ENCODE measurements at regions not wholly inside any gene's neighbourhood (a gene's known extent, or its start where the extent isn't known, plus 50 kb on each side); places are given as distances from the start of the nearest gene placed in this dataset.
A peak's percentile ranks its signal among the peaks of the same experiment; 100 is the strongest.

GRCh38 chr7:140229591-140230515 is 53.1 kb upstream of the KDM7A start:
- WGBS, 2 donors, result 2 to 5% methylated on average over 44 of the region's 44 CpGs
- intact Hi-C loops (cut with DNase I), result loop anchor here (2.0 kb wide), 2 partner anchors 55 to 85 kb away; no protein-coding TSS in a partner anchor
- no peak for TF ChIP-seq POLR2A (IDR thresholded peaks at IDR 0.05)
- TF ChIP-seq EP300 (IDR thresholded peaks at IDR 0.05), result no peak
- no peak for TF ChIP-seq POLR2AphosphoS5 (IDR thresholded peaks at IDR 0.05)
- no peak for TF ChIP-seq CTCF (IDR thresholded peaks at IDR 0.05)
- peaks cover 0 to 23% (median 0%) of the 10 kb centered on the region in 3 donors for H3K27me3 ChIP-seq
- H3K36me3 ChIP-seq, result no peaks in the 10 kb centered on the region
- peak overlapping the region in 3 of 4 donors; percentile 4 to 56 (median 45) for H3K27ac ChIP-seq
- no peaks in the 10 kb centered on the region for H3K9me3 ChIP-seq
- peaks cover 0 to 24% (median 19%) of the 10 kb centered on the region in 4 donors for H3K4me1 ChIP-seq
- DNase-seq, result no peak
- peak overlapping the region in 3 of 4 donors; percentile 42 to 60 (median 58) for H3K4me3 ChIP-seq

- intact Hi-C loops (cut with DNase I), result no loop called here
- DNase-seq, result no peak
- WGBS, 2 donors, result 63 to 64% methylated on average over 10 of the region's 10 CpGs
Measured at GRCh38 chr7:140229101-140229525, 52.3 kb upstream of the KDM7A start.

More at GRCh38 chr7:140229101-140229525, 52.3 kb upstream of the KDM7A start:
- H3K36me3 ChIP-seq, result no peaks in the 10 kb centered on the region
- H3K27ac ChIP-seq, result no peak overlapping the region
- peaks cover 0 to 24% (median 19%) of the 10 kb centered on the region in 4 donors for H3K4me1 ChIP-seq
- TF ChIP-seq POLR2A (IDR thresholded peaks at IDR 0.05), result no peak
- TF ChIP-seq POLR2AphosphoS5 (IDR thresholded peaks at IDR 0.05), result no peak
- H3K4me3 ChIP-seq, result no peak overlapping the region
- no peaks in the 10 kb centered on the region for H3K9me3 ChIP-seq
- H3K27me3 ChIP-seq, result peaks cover 0 to 23% (median 0%) of the 10 kb centered on the region in 3 donors

Small RNAs in the stretch of these regions (small RNA-seq; reads per million reads assigned to genes)
- 0 reads per million in 3 donors for gene RNU1-58P
